GM12878 (cell line): ENCODE measurements at regions not wholly inside any gene's neighbourhood (a gene's known extent, or its start where the extent isn't known, plus 50 kb on each side); places are given as distances from the start of the nearest gene placed in this dataset.
A peak's percentile ranks its signal among the peaks of the same experiment; 100 is the strongest.

ENCODE experiments used
- BCLAF1 ChIP-seq: fragments of 450-650 bp; IDR thresholded peaks from 2 replicates; pipeline ENCODE4 v1.6.1; 2017; ENCODE audit warnings: antibody characterized with exemption, mild to moderate bottlenecking, moderate library complexity
- CTCF ChIP-seq, 3 experiments: IDR thresholded peaks in 2 of 3; conservative IDR thresholded peaks in 1 of 3; 2 replicates each; pipeline ENCODE4 v1.5.1; 2011; ENCODE audit warnings: low read depth in 3 of 3, low read length in 3 of 3, mild to moderate bottlenecking in 3 of 3, control low read depth in 2 of 3, moderate library complexity in 2 of 3, inconsistent platforms in 1 of 3, mixed read lengths in 1 of 3; ENCODE audit not compliant: control insufficient read depth in 2 of 3, insufficient read depth in 1 of 3; ENCODE audit errors: extremely low read depth in 1 of 3
- DPF2 ChIP-seq: fragments of 450-650 bp; IDR thresholded peaks from 2 replicates; pipeline ENCODE4 v1.6.1; 2017; ENCODE audit warnings: mild to moderate bottlenecking
- E2F4 ChIP-seq: IDR thresholded peaks from 2 replicates; pipeline ENCODE4 v1.6.1; 2012; ENCODE audit warnings: low read depth, low read length, improper control_type of control experiment
- E2F8 ChIP-seq: fragments of 450-650 bp; IDR thresholded peaks from 2 replicates; pipeline ENCODE4 v1.6.1; 2018; ENCODE audit warnings: mild to moderate bottlenecking, low read depth, moderate library complexity; ENCODE audit not compliant: partially characterized antibody
- EED ChIP-seq: sonication (generic); IDR thresholded peaks from 2 replicates; pipeline ENCODE4 v1.6.1; 2016; ENCODE audit warnings: antibody characterized with exemption, low read depth
- EGR1 ChIP-seq, 2 experiments: IDR thresholded peaks; 1 replicate in 1 of 2; 2 replicates in 1 of 2; pipeline ENCODE4 v1.6.1; 2011 to 2012; ENCODE audit warnings: low read depth in 2 of 2, low read length in 2 of 2, borderline replicate concordance in 1 of 2, mild to moderate bottlenecking in 1 of 2, moderate library complexity in 1 of 2
- LARP7 ChIP-seq: fragments of 450-650 bp; IDR thresholded peaks from 2 replicates; pipeline ENCODE4 v1.6.1; 2017; ENCODE audit warnings: mild to moderate bottlenecking
- MEF2A ChIP-seq: IDR thresholded peaks from 2 replicates; pipeline ENCODE4 v1.6.1; 2011; ENCODE audit warnings: low read depth, mild to moderate bottlenecking, low read length, moderate library complexity; ENCODE audit not compliant: insufficient read depth
- MXI1 ChIP-seq: fragments of 150-350 bp; IDR thresholded peaks from 2 replicates; pipeline ENCODE4 v1.6.1; 2011; ENCODE audit warnings: low read depth, mild to moderate bottlenecking, inconsistent platforms, low read length, improper control_type of control experiment
- NBN ChIP-seq: fragments of 450-650 bp; IDR thresholded peaks from 2 replicates; pipeline ENCODE4 v1.6.1; 2016
- NFYA ChIP-seq: IDR thresholded peaks from 2 replicates; pipeline ENCODE4 v1.6.1; 2011; ENCODE audit warnings: low read depth, mild to moderate bottlenecking, low read length, improper control_type of control experiment, borderline replicate concordance
- NR2C1 ChIP-seq: fragments of 450-650 bp; IDR thresholded peaks from 2 replicates; pipeline ENCODE4 v1.6.1; 2017; ENCODE audit warnings: antibody characterized with exemption, mild to moderate bottlenecking, moderate library complexity
- RAD21 ChIP-seq: IDR thresholded peaks from 2 replicates; pipeline ENCODE4 v1.6.1; 2011; ENCODE audit warnings: mild to moderate bottlenecking, low read depth, low read length, moderate library complexity; ENCODE audit not compliant: insufficient read depth
- SMC3 ChIP-seq: IDR thresholded peaks from 2 replicates; pipeline ENCODE4 v1.6.1; 2011; ENCODE audit warnings: low read length, improper control_type of control experiment, borderline replicate concordance
- TARDBP ChIP-seq: IDR thresholded peaks from 2 replicates; pipeline ENCODE4 v1.6.1; 2016; ENCODE audit warnings: borderline replicate concordance
- TBL1XR1 ChIP-seq: IDR thresholded peaks from 2 replicates; pipeline ENCODE4 v1.6.1; 2012; ENCODE audit warnings: low read depth, low read length, improper control_type of control experiment
- USF2 ChIP-seq: IDR thresholded peaks from 2 replicates; pipeline ENCODE4 v1.6.1; 2011; ENCODE audit warnings: low read depth, low read length, improper control_type of control experiment, borderline replicate concordance
- WRNIP1 ChIP-seq: IDR thresholded peaks from 2 replicates; pipeline ENCODE4 v1.6.1; 2011; ENCODE audit warnings: low read depth, low read length, improper control_type of control experiment, borderline replicate concordance
- ZBED1 ChIP-seq: IDR thresholded peaks from 2 replicates; pipeline ENCODE4 v1.6.1; 2016; ENCODE audit warnings: borderline replicate concordance
- ZNF217 ChIP-seq: fragments of 450-650 bp; IDR thresholded peaks from 2 replicates; pipeline ENCODE4 v1.6.1; 2017; ENCODE audit warnings: antibody characterized with exemption, mild to moderate bottlenecking

- TF ChIP-seq CTCF (IDR thresholded peaks at IDR 0.05 in 2 of 3, conservative IDR thresholded peaks at IDR 0.05 in 1 of 3; ENCODE audit: control insufficient read depth in 2 of 3, extremely low read depth in 1 of 3, insufficient read depth in 1 of 3, low read depth in 3 of 3, low read length in 3 of 3), result peak; percentile 38 to 67 (median 56)
- no peak for TF ChIP-seq TARDBP
- no peak for TF ChIP-seq MXI1
- no peak for TF ChIP-seq WRNIP1
- TF ChIP-seq LARP7, result peak; percentile 68; the same call in 1 of the 2 replicates
- TF ChIP-seq RAD21, result peak; percentile 40
- 0 out of 2 replicates have a peak, but pooled peaks have one; percentile 16 for TF ChIP-seq DPF2
- TF ChIP-seq EGR1 (IDR thresholded peaks at IDR 0.05; ENCODE audit: borderline replicate concordance in 1 of 2, low read depth in 2 of 2, low read length in 2 of 2), result no peak
- no peak for TF ChIP-seq NFYA
- TF ChIP-seq NBN, result no peak
- peak; percentile 91 for TF ChIP-seq ZNF217
- TF ChIP-seq ZBED1, result no peak
- TF ChIP-seq NR2C1, result no peak
- no peak for TF ChIP-seq E2F8
- TF ChIP-seq E2F4, result no peak
- peak; percentile 47; the same call in 1 of the 2 replicates for TF ChIP-seq SMC3
- TF ChIP-seq TBL1XR1, result no peak
- no peak for TF ChIP-seq MEF2A
- no peak for TF ChIP-seq EED
- no peak for TF ChIP-seq BCLAF1
- no peak for TF ChIP-seq USF2
Measured at GRCh38 chr14:61188978-61189808, 91.9 kb downstream of the TMEM30B start (continued).
